WERI-Rb-1 (cell line): ENCODE measurements at regions not wholly inside any gene's neighbourhood (a gene's known extent, or its start where the extent isn't known, plus 50 kb on each side); places are given as distances from the start of the nearest gene placed in this dataset.

ENCODE experiments used
- DNase-seq: peaks from one replicate; pipeline ENCODE4 v3.0.0-alpha.2; 2020
- H3K27ac ChIP-seq: fragments of 250-450 bp; sonication (Bioruptor Pico); 2 replicates; pipeline ENCODE4 v1.5.1; 2020; ENCODE audit warnings: mild to moderate bottlenecking, moderate library complexity
- H3K27me3 ChIP-seq: fragments of 250-450 bp; sonication (Bioruptor Pico); 2 replicates; pipeline ENCODE4 v1.5.1; 2021; ENCODE audit warnings: mild to moderate bottlenecking, low read depth, moderate library complexity; ENCODE audit not compliant: insufficient read depth, severe bottlenecking
- H3K36me3 ChIP-seq: fragments of 250-450 bp; sonication (Bioruptor Pico); 2 replicates; pipeline ENCODE4 v1.5.1; 2020; ENCODE audit warnings: mild to moderate bottlenecking, moderate library complexity
- H3K4me3 ChIP-seq: 2 replicates; pipeline ENCODE4 v1.5.1; 2011; ENCODE audit warnings: low read depth, mild to moderate bottlenecking, control low read depth, low read length
- H3K9me3 ChIP-seq: fragments of 250-450 bp; sonication (Bioruptor Pico); 2 replicates; pipeline ENCODE4 v1.5.1; 2021; ENCODE audit warnings: mild to moderate bottlenecking, moderate library complexity; ENCODE audit not compliant: severe bottlenecking
- TF ChIP-seq, protein P1 (sequence below): IDR thresholded peaks from 2 replicates; pipeline ENCODE4 v1.5.1; 2011; ENCODE audit warnings: low read depth, mild to moderate bottlenecking, control low read depth, inconsistent platforms, low read length

DNA sequence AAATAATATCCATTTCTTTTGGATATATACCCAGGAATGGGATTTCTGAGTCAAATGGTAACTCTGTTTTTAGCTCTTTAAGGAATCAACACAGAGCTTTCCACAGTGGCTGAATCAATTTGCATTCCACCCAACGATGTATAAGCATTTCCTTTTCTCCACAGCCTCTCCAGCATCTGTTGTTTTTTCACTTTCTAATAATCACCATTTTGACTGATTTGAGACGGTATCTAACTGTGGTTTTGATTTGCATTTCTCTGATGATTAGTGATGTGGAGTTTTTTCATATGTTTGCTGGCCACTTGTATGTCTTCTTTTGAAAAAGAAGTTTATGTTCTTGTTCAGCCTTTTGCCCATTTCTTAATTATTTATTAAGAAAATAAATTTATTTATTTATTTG, 352.2 kb upstream of the OBI1 start:
- Histone ChIP-seq H3K27me3 (no peaks in the 10 kb centered on the region), H3K27ac (no peak overlapping the region), H3K36me3 (no peaks in the 10 kb centered on the region), H3K4me3 (no peak overlapping the region), H3K9me3 (no peaks in the 10 kb centered on the region)
- DNase-seq: no peak
- TF ChIP-seq, protein P1, sequence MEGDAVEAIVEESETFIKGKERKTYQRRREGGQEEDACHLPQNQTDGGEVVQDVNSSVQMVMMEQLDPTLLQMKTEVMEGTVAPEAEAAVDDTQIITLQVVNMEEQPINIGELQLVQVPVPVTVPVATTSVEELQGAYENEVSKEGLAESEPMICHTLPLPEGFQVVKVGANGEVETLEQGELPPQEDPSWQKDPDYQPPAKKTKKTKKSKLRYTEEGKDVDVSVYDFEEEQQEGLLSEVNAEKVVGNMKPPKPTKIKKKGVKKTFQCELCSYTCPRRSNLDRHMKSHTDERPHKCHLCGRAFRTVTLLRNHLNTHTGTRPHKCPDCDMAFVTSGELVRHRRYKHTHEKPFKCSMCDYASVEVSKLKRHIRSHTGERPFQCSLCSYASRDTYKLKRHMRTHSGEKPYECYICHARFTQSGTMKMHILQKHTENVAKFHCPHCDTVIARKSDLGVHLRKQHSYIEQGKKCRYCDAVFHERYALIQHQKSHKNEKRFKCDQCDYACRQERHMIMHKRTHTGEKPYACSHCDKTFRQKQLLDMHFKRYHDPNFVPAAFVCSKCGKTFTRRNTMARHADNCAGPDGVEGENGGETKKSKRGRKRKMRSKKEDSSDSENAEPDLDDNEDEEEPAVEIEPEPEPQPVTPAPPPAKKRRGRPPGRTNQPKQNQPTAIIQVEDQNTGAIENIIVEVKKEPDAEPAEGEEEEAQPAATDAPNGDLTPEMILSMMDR: no peak

DNA sequence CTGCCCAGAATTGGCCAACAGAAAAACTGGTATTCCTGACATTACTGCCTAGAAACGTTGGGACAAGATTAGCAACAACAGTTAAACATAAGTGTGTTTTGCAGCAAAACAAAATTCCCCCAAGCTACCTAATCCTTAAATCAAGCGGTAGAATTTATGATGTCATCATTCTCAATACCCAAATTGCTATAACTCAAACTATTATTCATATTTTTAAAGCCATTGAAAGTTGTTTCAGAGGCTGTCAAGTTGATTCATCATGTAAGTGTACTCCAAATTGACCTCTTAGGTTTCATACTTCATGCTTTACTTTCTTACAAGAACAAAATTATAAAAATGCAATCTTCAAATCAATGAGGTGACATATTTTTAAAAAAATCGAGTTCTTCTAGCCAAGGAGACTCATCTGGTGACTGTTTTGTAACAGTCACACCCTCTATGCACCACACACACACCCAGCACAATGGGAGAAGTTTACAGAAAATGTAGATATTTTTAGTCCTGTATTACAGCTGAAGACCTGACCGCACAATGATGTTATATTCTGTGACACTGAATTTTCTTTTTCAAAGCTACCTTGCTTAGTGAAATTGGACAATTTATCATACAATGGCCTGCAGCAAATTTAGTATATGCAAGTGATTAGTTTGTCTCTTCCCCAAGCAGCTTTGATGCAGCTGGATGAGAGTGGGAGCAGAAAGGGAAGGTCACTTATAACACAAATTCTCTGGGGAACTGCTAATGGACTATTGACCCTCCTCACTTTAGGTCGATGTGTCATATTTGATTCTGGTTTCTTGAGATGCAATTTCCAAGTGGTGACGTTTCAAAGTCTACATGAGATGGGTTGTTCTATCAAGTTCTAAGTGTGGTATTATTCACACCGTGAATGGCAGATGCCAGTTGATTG, 345.3 kb upstream of the OBI1 start:
- no peaks in the 10 kb centered on the region for H3K9me3 ChIP-seq
- no peak overlapping the region for H3K27ac ChIP-seq
- DNase-seq: no peak
- TF ChIP-seq, protein P1: no peak
- no peaks in the 10 kb centered on the region for H3K27me3 ChIP-seq
- H3K4me3 ChIP-seq: no peak overlapping the region
- H3K36me3 ChIP-seq: no peaks in the 10 kb centered on the region

- TF ChIP-seq, protein P1: no peak
- no peaks in the 10 kb centered on the region for H3K36me3 ChIP-seq
- no peak for DNase-seq
These were observed 340.5 kb upstream of the OBI1 start for GRCh38 chr13:78999494-78999893.

DNA sequence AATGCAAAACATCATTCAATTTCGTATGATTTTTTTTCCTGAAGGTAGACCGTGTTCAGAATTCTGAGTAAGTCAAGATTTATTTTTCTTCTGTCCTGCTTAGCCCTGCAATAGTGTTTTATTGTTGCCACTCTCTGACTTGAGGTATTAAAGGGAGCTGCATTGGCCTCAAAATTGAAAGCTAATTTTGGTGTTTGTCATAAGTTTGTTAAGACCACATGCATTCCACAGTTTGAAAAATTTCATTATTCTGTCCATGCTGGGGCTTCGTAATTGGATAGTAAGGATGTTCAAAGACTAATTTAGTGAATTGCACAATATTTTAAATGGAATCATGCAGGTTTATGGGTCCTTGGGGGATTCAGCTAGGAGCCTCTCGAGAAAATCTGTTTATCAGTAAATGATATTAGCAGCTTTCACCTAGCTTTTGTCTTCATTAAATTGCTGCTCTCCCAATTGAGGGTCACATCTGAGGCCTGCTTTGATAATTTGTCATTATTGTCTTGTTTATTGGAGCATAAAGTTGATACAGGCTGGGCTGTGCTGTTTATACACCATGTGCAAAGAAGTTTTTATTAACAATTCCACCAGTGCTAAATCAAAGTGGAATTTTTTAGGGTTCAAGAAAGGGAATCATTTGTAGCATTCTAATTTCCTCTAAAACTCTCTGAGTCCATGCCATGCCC, 339.8 kb upstream of the OBI1 start:
- Histone ChIP-seq H3K27me3 (no peaks in the 10 kb centered on the region), H3K9me3 (no peaks in the 10 kb centered on the region), H3K4me3 (no peak overlapping the region), H3K36me3 (no peaks in the 10 kb centered on the region), H3K27ac (no peak overlapping the region)
- DNase-seq: no peak
- TF ChIP-seq, protein P1: no peak

More at GRCh38 chr13:78999494-78999893, 340.5 kb upstream of the OBI1 start:
- H3K4me3 ChIP-seq: no peak overlapping the region
- H3K27me3 ChIP-seq: no peaks in the 10 kb centered on the region
- no peaks in the 10 kb centered on the region for H3K9me3 ChIP-seq
- H3K27ac ChIP-seq: no peak overlapping the region

DNA sequence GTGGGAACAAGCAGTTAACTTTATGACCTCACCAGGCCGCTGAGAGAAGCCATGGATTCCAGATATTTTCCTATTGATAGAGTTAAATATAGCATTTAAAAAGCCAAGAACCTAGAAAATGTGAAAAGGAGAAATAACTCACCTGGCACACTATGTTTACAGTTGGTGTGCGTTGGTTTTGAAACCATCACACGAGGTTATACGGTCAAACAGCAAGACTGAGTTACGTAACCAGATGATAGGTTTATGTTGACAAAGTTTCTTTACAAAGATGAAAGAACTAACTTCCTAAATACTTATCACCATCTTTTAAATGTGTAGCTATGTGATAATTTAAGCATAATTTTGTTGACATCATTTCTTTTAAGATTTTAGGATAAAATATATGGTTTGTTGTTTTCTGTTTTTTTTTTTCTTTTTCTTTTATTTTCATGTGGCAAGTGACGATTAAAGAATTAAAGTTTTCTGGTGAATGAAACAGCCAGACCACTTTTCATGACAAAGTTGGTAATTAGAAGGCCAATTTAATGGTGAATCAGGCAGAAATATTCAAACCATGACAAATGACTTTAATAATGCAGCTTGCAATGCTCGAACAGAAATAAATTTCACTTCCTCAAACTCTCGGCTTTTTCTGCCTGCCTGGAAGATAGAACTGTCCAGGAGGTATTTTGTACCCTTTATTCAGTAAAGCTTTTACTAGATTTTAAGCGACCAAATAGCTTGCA, 339.1 kb upstream of the OBI1 start:
- no peaks in the 10 kb centered on the region for H3K9me3 ChIP-seq
- H3K36me3 ChIP-seq: no peaks in the 10 kb centered on the region
- TF ChIP-seq, protein P1: no peak
- H3K27me3 ChIP-seq: no peaks in the 10 kb centered on the region
- H3K27ac ChIP-seq: no peak overlapping the region
- no peak for DNase-seq
- no peak overlapping the region for H3K4me3 ChIP-seq
